ENCODE measurements at regions not wholly inside any gene's neighbourhood (a gene's known extent, or its start where the extent isn't known, plus 50 kb on each side); places are given as distances from the start of the nearest gene placed in this dataset.
"Not testable (repeated sequence)": the region's sequence is repeated elsewhere in the genome, so short reads cannot be mapped to it uniquely, and the experiment has no call there.

GRCh38 chr4:29653221-29653620 is 1066.9 kb upstream of the PCDH7 start:
- in situ Hi-C loops (cut with HindIII; ENCODE audit: low sequenced_read_pairs) = no loop called here

DNA sequence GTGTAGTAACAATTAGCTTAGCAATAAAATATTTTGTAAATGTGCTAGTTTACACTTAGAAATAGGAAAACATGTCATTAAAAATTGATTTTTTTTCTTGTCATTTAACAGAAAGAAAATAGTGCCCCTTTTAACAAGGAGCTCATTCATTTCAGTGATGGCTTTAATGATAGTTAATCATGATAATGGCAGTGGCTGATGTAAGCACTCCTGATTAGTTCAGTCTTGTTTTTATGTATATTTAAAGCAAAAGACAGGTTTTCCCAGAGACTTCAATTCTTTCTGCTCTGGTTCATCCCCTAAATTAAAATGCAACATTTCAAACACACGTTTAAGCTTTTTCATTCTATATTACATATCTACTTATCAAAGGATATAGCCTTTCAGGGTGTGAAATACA is 1039.5 kb upstream of the PCDH7 start:
- in situ Hi-C loops (cut with HindIII; ENCODE audit: low sequenced_read_pairs) = no loop called here

More at GRCh38 chr4:29653221-29653620, 1066.9 kb upstream of the PCDH7 start:
- no peak for DNase-seq (ENCODE audit: low spot score)

GRCh38 chr4:29704059-29704458 is 1016.1 kb upstream of the PCDH7 start:
- no peak for DNase-seq (ENCODE audit: low spot score)
- in situ Hi-C loops (cut with HindIII; ENCODE audit: low sequenced_read_pairs) = no loop called here

More for the DNA sequence above, 1039.5 kb upstream of the PCDH7 start:
- DNase-seq (ENCODE audit: low spot score) = no peak

DNA sequence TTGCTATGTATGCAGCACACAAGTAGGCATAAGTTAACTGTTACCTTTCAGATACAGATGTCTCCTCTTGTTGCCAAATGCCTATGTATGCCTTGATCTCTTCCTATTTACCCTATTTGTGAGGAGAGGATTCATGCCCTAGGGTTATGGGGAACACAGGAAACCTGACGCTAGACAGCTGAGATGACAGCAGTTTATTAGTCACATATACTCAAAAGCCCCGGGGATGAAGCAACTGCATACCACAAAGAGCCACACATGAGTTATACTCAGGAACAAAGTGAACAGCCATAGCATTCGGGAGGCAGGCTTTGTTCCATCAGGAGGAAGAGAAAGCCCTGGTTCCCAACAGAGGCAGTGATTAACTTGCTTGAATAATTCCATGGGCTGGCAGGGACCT is 1011.7 kb upstream of the PCDH7 start:
- in situ Hi-C loops (cut with HindIII; ENCODE audit: low sequenced_read_pairs) = no loop called here
- DNase-seq (ENCODE audit: low spot score) = no peak

DNA sequence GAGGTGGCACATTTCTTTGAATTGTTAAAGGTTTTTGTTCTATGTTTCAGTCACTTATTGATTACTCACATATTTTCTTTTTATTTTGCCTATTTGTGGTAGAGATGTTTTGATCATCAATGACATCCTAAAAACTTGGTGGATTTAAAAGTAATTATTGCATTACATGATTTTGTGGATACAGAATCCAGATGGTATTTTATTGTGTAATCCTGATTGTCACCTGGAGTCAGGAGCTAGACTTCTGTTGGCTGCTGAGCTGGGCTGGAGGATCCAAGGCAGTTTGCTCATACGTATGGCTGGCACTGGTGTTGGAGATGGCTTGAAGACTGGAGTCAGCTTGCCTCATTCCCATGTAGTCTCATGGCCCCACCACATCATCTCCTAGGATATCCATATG is 1009.6 kb upstream of the PCDH7 start:
- DNase-seq (ENCODE audit: low spot score) = no peak
- in situ Hi-C loops (cut with HindIII; ENCODE audit: low sequenced_read_pairs) = no loop called here

GRCh38 chr4:29711226-29711625 is 1008.9 kb upstream of the PCDH7 start:
- DNase-seq (ENCODE audit: low spot score) = no peak
- in situ Hi-C loops (cut with HindIII; ENCODE audit: low sequenced_read_pairs) = no loop called here

DNA sequence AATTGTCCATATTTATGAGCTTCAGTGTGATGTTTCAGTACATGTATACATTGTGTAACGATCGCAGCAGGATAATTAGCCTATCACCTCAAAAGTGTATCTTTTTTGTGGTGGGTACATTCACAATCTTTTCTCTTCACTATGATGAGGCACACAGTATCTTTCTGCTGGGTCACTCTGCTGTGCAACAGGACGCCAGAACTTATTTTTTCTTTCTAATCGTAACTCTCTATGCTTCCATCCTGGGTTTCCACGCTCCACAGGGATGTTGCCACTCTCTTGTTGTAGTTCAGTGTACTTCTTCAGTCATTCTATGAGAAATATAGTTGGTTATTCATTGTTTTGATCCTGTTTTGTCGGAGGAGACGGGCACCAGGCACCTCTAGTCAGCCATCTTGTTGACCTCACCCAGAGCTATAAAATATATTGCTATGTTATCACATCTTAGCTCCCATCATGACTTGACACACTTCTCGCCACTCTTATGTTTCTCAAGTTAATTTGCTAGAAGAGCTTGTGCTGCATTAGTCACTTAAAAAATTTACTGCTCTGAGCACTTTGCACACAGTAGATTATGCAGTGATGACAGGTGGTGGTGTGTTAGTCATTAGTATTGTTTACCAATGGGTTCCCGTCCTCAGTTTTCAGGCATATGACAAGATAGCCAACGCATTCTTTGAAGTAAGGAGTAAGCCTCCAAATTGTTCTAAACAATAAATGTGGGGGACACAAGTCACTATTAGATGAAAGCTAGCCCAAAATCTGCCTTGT is 1002.7 kb upstream of the PCDH7 start:
- DNase-seq (ENCODE audit: low spot score) = no peak
- in situ Hi-C loops (cut with HindIII; ENCODE audit: low sequenced_read_pairs) = no loop called here

GRCh38 chr4:29718136-29718535 is 1002.0 kb upstream of the PCDH7 start:
- in situ Hi-C loops (cut with HindIII; ENCODE audit: low sequenced_read_pairs) = no loop called here
- DNase-seq (ENCODE audit: low spot score) = no peak

DNA sequence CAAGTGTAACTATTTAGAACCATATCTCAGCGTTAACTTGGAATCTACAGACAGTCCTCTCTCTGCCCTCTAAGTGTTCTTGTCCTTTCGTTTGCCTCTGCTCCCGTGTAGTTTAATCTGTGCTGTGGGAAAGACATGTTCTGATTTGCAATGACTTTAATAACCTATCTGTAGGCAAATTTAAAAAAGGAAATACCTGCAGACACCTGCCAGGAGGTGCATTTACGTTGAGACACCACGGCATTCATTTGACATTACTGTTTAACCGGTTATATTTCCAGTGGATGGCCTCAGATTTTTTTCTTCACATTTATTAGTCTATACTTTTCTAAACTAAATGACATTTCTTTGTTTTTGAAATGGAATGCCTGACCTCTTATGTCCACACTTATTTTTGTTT is 997.9 kb upstream of the PCDH7 start:
- no peak for DNase-seq (ENCODE audit: low spot score)
- in situ Hi-C loops (cut with HindIII; ENCODE audit: low sequenced_read_pairs) = no loop called here

DNA sequence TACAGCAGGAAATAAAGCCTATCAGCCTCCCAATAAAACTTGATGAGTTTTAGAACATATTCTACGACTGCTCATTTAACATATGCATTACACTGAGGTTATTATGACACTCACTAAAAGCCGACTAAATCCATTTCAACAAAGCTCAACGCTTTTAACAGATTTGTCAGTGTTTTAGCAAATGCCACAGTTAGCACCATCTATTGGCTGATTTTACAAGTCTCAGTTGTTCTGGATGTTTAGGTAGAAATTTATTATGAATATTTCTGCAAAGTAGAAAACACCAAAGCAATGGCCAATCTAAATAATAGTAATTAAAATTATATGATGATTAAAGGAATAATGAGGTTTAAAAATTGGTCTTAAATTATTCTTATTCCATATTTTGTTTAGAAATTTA is 993.2 kb upstream of the PCDH7 start:
- no peak for DNase-seq (ENCODE audit: low spot score)
- in situ Hi-C loops (cut with HindIII; ENCODE audit: low sequenced_read_pairs) = no loop called here

DNA sequence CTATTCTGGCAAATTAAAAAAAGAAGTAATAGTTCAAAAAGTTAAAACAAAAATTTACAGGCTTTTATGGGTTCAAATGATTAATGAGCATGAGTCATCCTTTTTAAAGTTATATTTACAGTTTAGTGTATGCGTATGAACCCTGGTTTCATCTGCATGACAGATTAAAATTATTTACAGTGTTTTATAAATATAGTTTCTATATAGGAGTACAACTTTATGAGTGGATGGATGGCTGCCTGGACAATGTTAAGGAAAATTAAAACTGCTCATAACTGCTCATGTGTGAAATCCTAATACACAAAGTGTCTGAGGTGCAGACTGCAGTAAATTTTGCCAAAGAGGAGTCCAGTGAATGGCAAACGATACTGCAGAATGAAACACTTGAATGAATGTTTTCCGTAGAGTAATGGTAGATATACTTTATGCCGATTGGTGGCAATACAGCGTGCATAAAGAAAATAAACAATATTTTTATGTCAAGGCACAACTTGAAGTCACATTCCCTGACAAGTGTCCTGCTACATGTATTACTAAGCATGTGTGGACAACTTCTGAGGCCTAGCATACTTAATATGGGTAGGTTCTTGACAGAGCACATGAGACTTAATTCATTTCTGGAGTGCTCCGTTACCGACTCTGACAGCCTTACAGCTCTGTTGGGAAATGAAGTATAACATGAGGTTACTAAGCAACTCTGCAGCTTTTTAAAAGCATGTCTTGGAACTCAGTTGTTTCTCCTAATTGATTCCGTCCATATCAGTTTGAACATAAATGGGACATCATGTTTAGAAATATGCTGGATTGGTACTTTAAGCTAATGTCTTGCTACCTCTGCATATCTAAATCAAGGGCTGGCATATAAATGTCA is 985.6 kb upstream of the PCDH7 start:
- no peak for DNase-seq (ENCODE audit: low spot score)
- in situ Hi-C loops (cut with HindIII; ENCODE audit: low sequenced_read_pairs) = no loop called here

- in situ Hi-C loops (cut with HindIII; ENCODE audit: low sequenced_read_pairs) = no loop called here
- no peak for DNase-seq (ENCODE audit: low spot score)
Observed at GRCh38 chr4:29756966-29757365, 963.2 kb upstream of the PCDH7 start.

GRCh38 chr4:29762151-29762550 is 958.0 kb upstream of the PCDH7 start:
- in situ Hi-C loops (cut with HindIII; ENCODE audit: low sequenced_read_pairs) = no loop called here
- DNase-seq (ENCODE audit: low spot score) = no peak

GRCh38 chr4:29770627-29771026 is 949.5 kb upstream of the PCDH7 start:
- no peak for DNase-seq (ENCODE audit: low spot score)
- in situ Hi-C loops (cut with HindIII; ENCODE audit: low sequenced_read_pairs) = no loop called here

GRCh38 chr4:29788123-29788522 is 932.0 kb upstream of the PCDH7 start:
- in situ Hi-C loops (cut with HindIII; ENCODE audit: low sequenced_read_pairs); DNase-seq (ENCODE audit: low spot score): not testable (repeated sequence)

DNA sequence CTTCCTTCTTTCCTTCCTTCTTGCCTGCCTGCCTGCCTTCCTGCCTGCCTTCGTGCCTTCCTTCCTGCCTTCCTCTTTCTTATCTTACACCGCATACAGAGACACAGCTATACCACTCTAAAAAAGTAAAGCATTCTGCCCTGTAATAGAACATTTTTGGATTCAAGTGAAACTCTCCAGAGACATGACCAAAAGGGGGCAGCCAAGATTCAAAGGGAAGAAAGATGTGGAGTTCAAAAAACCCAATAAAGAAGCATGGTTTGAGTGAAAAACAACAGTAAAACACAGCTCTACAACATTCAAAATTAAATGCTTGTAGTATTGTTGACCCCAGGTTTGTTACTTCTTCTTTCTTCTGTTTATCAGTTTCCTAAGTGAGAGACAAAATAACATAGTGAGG is 914.9 kb upstream of the PCDH7 start:
- in situ Hi-C loops (cut with HindIII; ENCODE audit: low sequenced_read_pairs) = no loop called here
- DNase-seq (ENCODE audit: low spot score) = no peak

DNA sequence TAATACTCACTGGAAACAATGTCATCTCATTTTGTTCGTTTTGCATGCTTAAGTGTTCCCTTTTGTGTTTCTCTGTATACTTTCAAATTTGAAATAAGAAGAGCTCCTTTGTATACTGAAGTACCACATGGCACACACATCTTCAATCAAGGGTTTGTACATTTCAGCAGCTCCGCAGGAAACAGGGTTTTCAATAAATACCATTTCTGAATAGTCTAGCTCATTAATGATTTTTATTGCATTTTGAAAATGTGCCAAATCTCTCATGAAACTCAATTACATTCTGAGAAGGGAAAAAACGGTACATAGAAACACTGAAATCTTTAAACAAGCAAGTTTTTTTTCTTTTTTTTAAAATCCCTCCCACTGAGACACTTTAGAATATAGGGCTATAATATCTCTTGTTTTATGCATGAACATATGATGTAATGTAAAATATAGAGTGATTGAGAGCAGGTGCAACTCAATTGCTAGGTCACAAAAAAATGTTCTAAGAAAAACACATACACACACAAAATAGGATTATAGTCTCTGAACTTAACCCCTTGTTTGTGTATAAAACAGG is 914.2 kb upstream of the PCDH7 start:
- DNase-seq (ENCODE audit: low spot score) = no peak
- in situ Hi-C loops (cut with HindIII; ENCODE audit: low sequenced_read_pairs) = no loop called here

DNA sequence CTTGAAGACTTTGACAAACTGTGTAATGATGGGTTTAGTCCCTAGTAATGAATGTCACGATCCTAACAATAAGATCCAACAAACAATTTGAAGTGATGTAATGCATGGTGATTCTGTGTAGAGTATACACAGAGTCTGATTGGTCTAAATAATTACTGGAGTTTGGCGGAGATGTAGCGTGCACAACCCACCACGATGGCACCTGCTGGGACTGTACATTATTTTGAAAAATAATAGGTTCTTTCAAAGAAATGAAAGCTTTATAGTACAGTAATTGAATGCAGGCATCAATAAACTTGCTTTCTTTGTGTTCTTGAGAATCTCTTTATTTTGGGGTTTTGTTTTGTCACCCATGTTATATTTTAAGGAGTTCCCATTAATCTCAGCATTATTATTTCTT is 902.2 kb upstream of the PCDH7 start:
- no peak for DNase-seq (ENCODE audit: low spot score)
- in situ Hi-C loops (cut with HindIII; ENCODE audit: low sequenced_read_pairs) = no loop called here

GRCh38 chr4:29829067-29829466 is 891.1 kb upstream of the PCDH7 start:
- DNase-seq (ENCODE audit: low spot score) = no peak
- in situ Hi-C loops (cut with HindIII; ENCODE audit: low sequenced_read_pairs) = no loop called here

DNA sequence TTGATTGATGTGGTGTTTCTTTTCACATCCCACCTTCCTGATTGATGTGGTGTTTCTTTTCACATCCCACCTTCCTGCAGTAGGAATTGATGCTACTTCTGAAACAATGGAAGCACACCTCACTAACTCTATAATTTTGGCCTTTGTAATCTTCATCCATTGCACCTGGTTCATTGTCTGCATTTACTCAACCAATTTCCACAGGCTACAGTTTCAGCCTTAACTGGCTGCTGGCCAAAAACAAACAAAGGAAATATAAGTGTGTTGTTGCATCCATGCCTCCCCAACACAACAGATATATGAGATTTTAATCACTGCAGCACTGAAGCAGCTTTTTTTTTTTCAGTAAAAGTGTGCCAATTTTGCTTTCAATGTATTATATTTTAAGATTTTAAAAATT is 867.6 kb upstream of the PCDH7 start:
- no peak for DNase-seq (ENCODE audit: low spot score)
- in situ Hi-C loops (cut with HindIII; ENCODE audit: low sequenced_read_pairs) = no loop called here

All from G401 (cell line).